ENCODE measurements at regions not wholly inside any gene's neighbourhood (a gene's known extent, or its start where the extent isn't known, plus 50 kb on each side); places are given as distances from the start of the nearest gene placed in this dataset.

DNA sequence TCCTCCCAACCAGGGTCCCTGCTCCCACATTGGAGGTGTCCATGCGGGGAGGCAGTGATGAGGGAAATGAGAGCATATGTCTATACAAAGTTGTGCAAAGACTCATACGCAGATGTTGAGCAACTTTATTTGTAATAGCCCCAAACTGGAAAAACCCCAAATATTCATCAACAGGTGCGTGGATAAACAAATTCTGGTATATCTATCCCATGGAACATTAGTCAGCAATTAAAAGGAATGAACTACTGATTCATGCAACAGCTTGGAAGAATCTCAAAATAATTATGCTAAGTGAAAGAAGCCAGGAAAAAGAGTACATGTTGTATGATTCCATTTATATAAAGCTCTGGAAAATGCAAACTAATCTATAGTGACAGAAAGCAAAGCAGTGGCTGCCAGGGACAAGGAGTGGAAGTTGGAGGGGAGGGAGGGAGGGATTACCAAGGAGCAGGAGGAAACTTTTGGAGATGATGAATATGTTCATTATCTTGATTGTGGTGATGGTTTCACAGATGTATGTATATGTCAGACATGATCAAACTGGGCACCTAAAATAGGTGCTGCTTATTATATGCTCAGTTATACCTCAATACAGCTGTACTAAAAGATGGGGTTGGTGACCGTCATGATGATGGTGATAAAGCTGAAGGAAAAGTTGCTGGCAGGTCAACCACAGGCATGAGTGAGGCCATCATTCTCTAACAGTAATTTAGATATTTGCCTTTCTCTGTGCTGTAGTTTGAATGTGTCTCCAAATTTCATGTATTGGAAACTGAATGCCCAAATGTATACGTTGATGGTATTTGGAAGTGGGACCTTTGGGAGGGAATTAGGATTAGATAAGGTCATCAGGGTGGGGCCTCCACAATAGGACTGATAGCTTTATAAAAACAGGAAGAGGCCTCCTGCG, 270.9 kb downstream of the CYP26B1 start:
- Histone ChIP-seq H3K79me2 (ENCODE audit: control insufficient read depth, insufficient read depth, low read length) (no peaks in the 10 kb centered on the region), H3K9me3 (replicated peaks; ENCODE audit: control insufficient read depth, insufficient read depth, low read depth, low read length) (no peaks in the 10 kb centered on the region), H3K27me3 (ENCODE audit: control insufficient read depth in 2 of 2, insufficient read depth in 2 of 2, low read length in 2 of 2) (peaks cover 0 to 20% of the 10 kb centered on the region in 2 experiments; a peak in 1 of 5 replicates), H4K20me1 (replicated peaks; ENCODE audit: control insufficient read depth, insufficient read depth, low read length) (no peaks in the 10 kb centered on the region), H3K9me1 (ENCODE audit: control insufficient read depth, insufficient read depth, low read length) (peaks cover 3% of the 10 kb centered on the region), H2AFZ (ENCODE audit: low read depth, low read length) (no peak overlapping the region), H3K36me3 (ENCODE audit: control insufficient read depth, insufficient read depth, low read length) (no peaks in the 10 kb centered on the region), H3K27ac (ENCODE audit: extremely low read depth, low read depth, low read length) (no peak overlapping the region), H3K4me1 (replicated peaks in 1 of 2; ENCODE audit: control insufficient read depth in 2 of 2, insufficient read depth in 2 of 2, low read length in 2 of 2) (peaks cover 3 to 13% of the 10 kb centered on the region in 2 experiments), H3K4me2 (ENCODE audit: insufficient read depth, low read length) (no peak overlapping the region), H3K9ac (ENCODE audit: insufficient read depth in 1 of 2, low read depth in 2 of 2, low read length in 2 of 2) (no peak overlapping the region), H3K4me3 (no peak overlapping the region)
- in situ Hi-C loops (cut with MboI) = no loop called here
- CTCF ChIA-PET (ENCODE audit: low intra/inter-chr PET ratio) = no interaction called here
- DNase-seq (ENCODE audit: extremely low read depth in 1 of 4, low spot score in 3 of 4) (no peak), FAIRE-seq (no peak), ATAC-seq (no peak)
- WGBS (ENCODE audit: insufficient coverage, low coverage, missing lambda C conversion rate) = 11% methylated on average over 6 of the region's 6 CpGs
- intact Hi-C loops (cut with micrococcal nuclease) = no loop called here
- no TSS peak for BruUV-seq (replicated peaks)
- POLR2A ChIA-PET = no interaction called here
- no peak for TF ChIP-seq SMARCA4 (IDR thresholded peaks at IDR 0.05)
- TF ChIP-seq, protein P1, sequence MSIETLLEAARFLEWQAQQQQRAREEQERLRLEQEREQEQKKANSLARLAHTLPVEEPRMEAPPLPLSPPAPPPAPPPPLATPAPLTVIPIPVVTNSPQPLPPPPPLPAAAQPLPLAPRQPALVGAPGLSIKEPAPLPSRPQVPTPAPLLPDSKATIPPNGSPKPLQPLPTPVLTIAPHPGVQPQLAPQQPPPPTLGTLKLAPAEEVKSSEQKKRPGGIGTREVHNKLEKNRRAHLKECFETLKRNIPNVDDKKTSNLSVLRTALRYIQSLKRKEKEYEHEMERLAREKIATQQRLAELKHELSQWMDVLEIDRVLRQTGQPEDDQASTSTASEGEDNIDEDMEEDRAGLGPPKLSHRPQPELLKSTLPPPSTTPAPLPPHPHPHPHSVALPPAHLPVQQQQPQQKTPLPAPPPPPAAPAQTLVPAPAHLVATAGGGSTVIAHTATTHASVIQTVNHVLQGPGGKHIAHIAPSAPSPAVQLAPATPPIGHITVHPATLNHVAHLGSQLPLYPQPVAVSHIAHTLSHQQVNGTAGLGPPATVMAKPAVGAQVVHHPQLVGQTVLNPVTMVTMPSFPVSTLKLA (conservative IDR thresholded peaks at IDR 0.05) = no peak
- 0 out of 2 replicates have a peak, but pooled peaks have one; percentile 28 for TF ChIP-seq SPI1 (IDR thresholded peaks at IDR 0.05; ENCODE audit: borderline replicate concordance, low read depth, low read length)
- TF ChIP-seq ZNF165 (CRISPR knock-in tag; IDR thresholded peaks at IDR 0.05; ENCODE audit: borderline replicate concordance) = no peak
- no peak for TF ChIP-seq ZNF584 (CRISPR knock-in tag; IDR thresholded peaks at IDR 0.05; ENCODE audit: low read depth)
- TF ChIP-seq NR4A1 (CRISPR knock-in tag; IDR thresholded peaks at IDR 0.05) = no peak
- peak; percentile 82 for TF ChIP-seq NR4A1 (tag; IDR thresholded peaks at IDR 0.05)
- no peak for TF ChIP-seq NEUROD1 (IDR thresholded peaks at IDR 0.05; ENCODE audit: borderline replicate concordance, low read depth, low read length, partially characterized antibody)
- no peak for TF ChIP-seq ZNF384 (IDR thresholded peaks at IDR 0.05; ENCODE audit: low read depth, low read length)
- no peak for TF ChIP-seq ZBTB7A (IDR thresholded peaks at IDR 0.05; ENCODE audit: borderline replicate concordance, control insufficient read depth, low read depth, low read length)
- no peak for TF ChIP-seq SMC3 (conservative IDR thresholded peaks at IDR 0.05; ENCODE audit: insufficient read depth, low read depth, low read length)
- no peak for TF ChIP-seq SLC30A9 (CRISPR knock-in tag; IDR thresholded peaks at IDR 0.05)
- TF ChIP-seq PTTG1 (tag; IDR thresholded peaks at IDR 0.05; ENCODE audit: low read depth) = peak; percentile 63; the same call in 1 of the 2 replicates
- 0 out of 2 replicates have a peak, but pooled peaks have one; percentile 49 for TF ChIP-seq DDX20 (tag; IDR thresholded peaks at IDR 0.05; ENCODE audit: low read depth)
- TF ChIP-seq PHTF2 (CRISPR knock-in tag; IDR thresholded peaks at IDR 0.05) = no peak
- TF ChIP-seq, protein P2, sequence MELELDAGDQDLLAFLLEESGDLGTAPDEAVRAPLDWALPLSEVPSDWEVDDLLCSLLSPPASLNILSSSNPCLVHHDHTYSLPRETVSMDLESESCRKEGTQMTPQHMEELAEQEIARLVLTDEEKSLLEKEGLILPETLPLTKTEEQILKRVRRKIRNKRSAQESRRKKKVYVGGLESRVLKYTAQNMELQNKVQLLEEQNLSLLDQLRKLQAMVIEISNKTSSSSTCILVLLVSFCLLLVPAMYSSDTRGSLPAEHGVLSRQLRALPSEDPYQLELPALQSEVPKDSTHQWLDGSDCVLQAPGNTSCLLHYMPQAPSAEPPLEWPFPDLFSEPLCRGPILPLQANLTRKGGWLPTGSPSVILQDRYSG (tag; conservative IDR thresholded peaks at IDR 0.05; ENCODE audit: low read depth) = 0 out of 2 replicates have a peak, but pooled peaks have one; percentile 24
- TF ChIP-seq, protein P3, sequence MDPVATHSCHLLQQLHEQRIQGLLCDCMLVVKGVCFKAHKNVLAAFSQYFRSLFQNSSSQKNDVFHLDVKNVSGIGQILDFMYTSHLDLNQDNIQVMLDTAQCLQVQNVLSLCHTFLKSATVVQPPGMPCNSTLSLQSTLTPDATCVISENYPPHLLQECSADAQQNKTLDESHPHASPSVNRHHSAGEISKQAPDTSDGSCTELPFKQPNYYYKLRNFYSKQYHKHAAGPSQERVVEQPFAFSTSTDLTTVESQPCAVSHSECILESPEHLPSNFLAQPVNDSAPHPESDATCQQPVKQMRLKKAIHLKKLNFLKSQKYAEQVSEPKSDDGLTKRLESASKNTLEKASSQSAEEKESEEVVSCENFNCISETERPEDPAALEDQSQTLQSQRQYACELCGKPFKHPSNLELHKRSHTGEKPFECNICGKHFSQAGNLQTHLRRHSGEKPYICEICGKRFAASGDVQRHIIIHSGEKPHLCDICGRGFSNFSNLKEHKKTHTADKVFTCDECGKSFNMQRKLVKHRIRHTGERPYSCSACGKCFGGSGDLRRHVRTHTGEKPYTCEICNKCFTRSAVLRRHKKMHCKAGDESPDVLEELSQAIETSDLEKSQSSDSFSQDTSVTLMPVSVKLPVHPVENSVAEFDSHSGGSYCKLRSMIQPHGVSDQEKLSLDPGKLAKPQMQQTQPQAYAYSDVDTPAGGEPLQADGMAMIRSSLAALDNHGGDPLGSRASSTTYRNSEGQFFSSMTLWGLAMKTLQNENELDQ (CRISPR knock-in tag; IDR thresholded peaks at IDR 0.05; ENCODE audit: borderline replicate concordance) = no peak

Data from K562 (cell line).